ENCODE measurements at regions not wholly inside any gene's neighbourhood (a gene's known extent, or its start where the extent isn't known, plus 50 kb on each side); places are given as distances from the start of the nearest gene placed in this dataset.
"Not testable (repeated sequence)": the region's sequence is repeated elsewhere in the genome, so short reads cannot be mapped to it uniquely, and the experiment has no call there.

- TF ChIP-seq CTCF (conservative IDR thresholded peaks at IDR 0.05 in 1 of 2, IDR thresholded peaks at IDR 0.05 in 1 of 2; ENCODE audit: low read depth in 1 of 2, low read length in 2 of 2); EZH2 (IDR thresholded peaks at IDR 0.05; ENCODE audit: low read length, missing control alignments): not testable (repeated sequence)
Observed at GRCh38 chrX:138264095-138264494, 447.4 kb downstream of the FGF13 start.

All from fibroblast of lung (primary cell).